GM21447 (cell line): ENCODE measurements at regions not wholly inside any gene's neighbourhood (a gene's known extent, or its start where the extent isn't known, plus 50 kb on each side); places are given as distances from the start of the nearest gene placed in this dataset.

Source experiments
- ATAC-seq: cut with Tn5 transposase; IDR thresholded peaks from one replicate; pipeline ENCODE4 v1.9.1; 2021; ENCODE audit not compliant: unreplicated experiment

DNA sequence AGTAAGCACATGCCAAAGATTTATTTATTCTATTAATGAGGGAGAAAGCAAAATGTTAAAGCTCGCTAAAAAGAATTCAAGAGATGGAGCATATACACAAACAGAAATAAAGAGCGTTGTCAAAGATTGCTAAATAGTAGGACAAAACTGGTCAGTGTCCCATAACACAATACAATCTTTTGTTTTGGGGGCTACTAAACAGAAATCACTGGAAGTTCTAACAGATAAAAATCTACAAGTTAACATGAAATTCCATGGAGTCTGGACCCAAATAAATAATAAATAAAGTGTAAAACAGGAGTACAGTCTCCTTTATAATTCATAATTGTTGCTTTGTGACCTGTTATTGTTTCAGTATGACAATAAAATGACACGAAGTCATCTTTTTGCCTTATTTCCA, 115.2 kb upstream of the CNTNAP4 start:
- no peak for ATAC-seq

DNA sequence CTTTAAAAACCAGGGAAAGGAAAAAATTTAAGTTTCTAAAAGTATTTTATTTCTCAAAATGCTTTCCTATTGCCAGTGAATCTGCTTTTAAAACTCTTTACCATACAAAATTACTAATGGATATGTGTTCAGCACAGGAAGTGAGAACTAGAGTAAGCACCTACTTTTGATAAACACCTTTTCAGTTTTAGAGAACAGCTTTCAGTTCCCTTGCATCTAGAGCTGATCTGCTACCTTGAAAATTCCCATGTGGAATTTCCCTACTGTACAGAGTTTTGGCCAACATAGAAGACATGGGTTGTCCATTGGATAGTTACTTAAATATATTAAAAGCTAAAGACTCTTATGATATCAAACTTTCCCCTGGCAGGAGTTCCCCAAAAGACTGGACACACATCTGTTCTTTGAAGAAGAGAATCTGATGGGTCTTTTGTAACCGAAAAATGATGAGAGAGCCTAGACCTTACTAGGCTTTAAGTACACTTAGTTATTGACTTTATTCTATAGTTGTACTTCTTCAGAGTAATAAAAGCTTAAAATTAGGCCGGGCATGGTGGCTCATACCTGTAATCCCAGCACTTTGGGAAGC, 112.1 kb upstream of the CNTNAP4 start:
- ATAC-seq, result no peak

DNA sequence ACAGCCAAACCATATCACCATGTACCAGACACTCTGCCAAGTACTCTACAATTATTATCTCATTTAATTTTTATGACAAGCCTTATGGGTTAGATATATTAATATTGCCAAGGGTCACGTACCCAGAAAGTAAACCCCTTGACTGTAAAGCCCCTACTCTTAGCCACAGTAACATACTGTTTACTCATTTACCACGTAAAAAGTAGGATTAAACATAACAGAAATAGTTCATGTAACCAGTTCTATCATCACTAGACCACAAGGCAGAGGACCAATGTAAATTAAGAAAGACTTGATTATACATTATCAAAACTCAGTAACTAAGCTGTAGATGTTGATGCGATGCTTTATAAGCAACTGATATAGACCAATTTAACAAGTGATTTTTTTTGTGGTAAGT, 101.5 kb upstream of the CNTNAP4 start:
- no peak for ATAC-seq

DNA sequence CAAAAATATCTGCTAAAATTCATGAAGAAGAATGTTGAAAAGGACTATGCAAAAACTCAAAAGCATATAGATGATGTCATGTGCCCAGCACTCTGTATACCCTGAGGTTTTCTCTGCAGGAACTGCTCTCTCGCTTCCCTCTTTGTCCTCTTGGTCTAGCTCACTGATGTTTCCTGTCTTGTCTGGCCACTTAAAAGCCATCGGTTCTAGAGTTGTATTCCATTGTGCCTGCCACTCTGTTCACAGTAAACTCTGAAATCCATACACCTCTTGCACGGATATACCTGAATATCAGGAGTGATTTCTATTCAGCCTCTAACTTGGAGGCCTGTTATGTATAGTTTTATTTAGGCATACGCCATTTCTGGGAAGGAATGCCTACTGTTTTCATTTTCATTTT, 101.0 kb upstream of the CNTNAP4 start:
- ATAC-seq, result no peak

DNA sequence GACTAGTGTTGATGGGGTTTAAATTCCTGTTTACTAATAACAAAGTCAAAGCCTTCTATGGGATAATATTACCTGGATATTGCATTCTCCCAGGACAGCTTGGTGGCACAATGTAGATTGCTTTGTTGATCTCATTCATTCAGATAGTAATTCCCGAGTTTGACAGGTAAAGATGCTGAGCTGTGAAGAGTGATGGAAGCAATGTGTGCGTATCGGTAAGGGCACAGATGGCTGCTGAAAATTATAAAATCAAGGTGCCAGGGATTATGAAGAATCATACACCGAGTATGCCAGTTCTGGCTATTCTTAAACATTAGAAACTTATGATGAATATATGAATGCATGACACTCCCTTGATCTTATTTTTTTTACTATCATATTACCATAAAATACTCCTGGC, 100.6 kb upstream of the CNTNAP4 start:
- ATAC-seq, result no peak

DNA sequence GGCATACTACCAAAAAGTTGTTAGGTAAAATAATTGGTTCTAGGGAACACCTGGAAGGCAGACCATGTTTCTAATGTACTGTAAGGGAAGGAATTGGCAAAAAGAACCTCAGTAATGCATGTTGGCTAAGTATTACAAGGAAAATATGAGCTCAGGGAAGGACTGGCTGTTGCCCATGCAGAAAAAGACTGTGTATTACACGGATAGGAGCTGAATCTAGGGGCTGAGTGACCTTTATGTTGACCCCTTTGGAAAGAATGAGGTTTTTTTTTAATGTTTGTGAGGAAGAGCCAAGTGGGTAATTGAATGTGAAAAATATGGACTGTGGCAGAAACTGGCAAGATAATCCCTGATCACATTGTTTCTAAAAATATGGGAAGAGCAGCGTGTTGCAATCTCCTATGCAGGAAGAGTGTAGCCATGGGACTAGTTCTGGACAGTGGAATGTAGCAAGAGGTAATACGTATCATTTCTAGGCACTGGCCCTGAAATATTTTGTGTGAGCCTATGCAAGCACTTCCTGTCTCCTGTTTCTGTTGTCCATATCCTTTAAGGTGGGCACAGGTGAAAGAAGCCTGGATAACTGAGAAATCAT, 95.1 kb upstream of the CNTNAP4 start:
- no peak for ATAC-seq

DNA sequence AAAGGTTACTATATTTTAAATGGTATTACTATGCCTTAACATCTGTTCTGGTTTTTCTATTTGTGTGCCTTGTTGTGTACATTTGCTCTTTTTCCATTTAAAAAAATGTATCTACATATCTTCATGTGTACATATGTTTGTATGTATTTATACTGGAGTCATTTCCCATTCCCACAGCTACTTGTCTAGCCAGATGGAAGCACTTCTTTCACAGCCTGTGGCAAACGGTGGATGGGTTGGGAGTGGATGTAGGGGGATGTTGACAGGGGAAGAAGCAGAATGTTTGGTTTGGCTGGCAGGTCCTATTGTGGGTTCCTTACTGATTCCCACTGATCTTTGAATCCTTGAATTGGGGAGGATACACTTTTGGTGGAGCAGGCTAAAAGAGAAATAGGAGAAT, 93.6 kb upstream of the CNTNAP4 start:
- ATAC-seq, result no peak

DNA sequence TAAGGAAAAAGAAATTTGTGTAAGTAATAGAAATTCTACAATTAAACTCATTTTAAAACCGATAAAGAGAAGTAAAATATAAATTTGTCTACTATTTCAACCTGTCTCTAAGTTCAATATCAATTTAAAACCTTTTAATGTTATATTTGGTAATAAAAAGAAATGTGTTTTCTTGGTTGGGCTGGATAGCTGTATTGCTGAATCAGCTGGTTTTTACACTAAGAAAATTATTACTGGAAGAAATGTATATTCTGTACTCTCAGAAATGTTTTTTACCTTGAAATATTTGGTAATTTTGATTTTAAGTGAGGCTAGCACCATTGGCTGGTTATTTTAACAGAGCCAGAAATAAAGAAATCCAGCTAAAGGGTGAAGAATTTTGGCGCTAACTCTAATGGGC, 87.1 kb upstream of the CNTNAP4 start:
- no peak for ATAC-seq

DNA sequence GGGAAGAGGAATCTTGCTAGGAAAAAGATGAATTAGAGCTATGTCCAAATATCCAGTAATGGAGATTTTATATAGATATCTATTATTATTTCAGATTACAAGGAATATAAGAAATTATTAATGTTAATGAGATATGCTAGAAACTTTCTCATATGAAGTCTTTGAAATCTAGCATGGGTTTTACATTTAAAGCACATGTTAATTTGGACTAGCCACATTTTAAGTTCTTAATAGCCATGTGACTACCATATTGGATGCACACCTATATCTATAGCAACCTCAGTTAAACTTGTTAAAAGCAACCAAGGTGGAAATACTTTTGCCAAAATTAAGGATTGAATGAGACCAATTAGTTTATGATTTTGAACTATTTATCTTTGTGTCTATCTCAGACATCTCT, 86.7 kb upstream of the CNTNAP4 start:
- ATAC-seq, result no peak

DNA sequence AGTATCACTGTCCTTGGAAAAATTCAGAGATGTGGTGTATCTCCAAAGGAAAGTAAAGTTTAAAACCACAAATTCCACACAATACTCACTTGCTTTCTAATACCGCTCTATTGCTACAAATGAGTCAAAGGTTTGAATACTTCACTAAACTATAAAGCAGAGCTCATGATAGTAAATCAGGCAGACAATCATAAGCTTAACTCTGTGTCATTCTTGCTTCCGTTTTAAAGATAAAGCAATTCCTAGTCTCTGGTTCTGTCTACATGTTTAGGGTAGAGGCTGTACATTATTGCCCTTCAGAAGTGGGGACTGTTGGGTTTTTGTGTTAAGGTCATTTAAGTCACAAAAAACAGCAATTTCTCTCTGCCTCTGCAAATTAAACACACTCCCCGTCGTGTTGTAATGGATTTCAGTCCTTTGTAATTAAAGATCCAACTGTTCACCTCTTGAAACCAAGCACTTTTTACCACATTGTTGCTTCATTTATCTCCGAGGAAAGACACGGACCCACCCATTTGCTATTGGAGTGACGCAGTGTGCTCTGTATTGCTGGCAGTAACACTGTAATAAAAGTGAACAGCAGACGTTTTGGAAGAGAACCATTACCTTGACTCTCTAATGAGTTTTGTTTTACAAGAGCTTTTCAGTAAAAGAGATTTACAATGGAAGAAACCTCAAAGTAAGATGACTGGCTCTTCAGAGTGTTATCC, 83.1 kb upstream of the CNTNAP4 start:
- ATAC-seq, result no peak

DNA sequence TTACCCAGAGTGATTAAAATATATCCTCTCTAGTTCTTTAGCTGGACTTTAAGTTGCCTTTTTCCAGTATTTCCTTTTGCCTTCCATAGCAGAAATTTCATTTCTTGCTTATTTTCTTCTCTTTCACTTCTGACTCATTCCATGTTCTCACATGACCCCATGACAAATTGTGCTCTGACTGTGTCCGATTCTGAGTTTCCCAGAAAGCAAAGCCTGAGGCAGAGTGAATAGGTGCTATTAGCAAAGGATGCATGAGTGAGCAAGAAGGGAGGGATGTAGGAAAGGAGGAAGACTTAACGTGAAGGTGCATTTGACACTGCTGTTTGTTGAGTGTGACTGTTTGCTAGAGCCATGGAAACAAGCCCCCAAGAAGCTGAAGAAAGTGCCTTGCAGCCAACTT, 82.6 kb upstream of the CNTNAP4 start:
- ATAC-seq, result no peak

DNA sequence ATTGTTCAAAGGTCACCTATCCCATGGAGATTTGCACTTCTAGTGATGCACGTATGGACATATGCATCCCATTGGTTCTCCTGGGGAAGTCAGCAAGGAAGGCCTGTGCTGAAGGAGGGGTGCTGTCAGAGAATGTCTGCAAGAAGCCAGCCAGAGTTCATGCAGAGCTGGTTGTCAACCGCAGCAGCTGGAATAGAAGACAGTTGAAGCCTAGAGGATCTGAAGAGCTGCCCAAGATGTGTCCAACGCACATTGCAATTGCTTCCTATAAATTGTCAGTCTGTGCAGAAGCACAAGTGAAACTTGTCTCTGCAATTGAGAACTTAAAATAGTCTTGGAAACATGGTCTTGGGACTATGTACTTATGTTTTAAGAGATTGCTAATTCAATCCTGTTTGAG, 82.1 kb upstream of the CNTNAP4 start:
- no peak for ATAC-seq

DNA sequence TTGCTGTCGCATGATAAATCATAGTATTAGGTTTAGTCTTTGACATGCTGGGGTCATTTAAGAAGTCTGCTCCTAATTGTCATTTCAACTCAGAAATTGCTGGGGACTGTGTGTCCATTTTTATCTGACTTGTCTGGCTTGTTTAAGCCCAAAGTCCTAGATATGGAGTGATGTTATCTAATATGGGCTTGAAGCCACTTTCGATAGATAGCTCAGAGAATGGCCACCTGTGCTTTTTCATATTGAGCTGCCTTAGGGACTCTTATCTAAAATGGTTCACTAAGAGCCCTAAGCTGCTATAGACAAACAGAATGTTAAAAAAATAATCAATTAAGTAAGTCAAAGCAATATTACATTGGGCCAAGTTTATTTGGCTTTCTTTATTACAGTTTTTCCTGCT, 81.6 kb upstream of the CNTNAP4 start:
- no peak for ATAC-seq

DNA sequence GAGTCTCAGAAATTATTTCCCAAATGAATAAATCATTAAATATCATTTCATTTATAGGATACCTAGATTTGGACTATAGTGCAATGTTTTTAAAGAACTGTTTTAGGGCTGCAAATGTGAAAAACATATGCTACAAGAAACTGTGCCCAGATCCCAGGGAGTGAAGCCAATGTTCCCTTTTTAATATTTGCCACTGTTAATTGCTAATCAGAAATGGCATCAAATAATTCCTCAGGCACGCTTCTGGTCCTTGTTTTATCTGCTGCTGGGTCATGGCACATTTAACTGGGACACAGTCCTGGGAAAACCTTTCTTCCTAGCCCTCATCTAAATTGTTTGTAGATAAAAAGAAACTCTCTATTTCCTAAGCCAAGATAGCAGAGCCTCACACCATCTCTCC, 79.3 kb upstream of the CNTNAP4 start:
- ATAC-seq, result no peak

DNA sequence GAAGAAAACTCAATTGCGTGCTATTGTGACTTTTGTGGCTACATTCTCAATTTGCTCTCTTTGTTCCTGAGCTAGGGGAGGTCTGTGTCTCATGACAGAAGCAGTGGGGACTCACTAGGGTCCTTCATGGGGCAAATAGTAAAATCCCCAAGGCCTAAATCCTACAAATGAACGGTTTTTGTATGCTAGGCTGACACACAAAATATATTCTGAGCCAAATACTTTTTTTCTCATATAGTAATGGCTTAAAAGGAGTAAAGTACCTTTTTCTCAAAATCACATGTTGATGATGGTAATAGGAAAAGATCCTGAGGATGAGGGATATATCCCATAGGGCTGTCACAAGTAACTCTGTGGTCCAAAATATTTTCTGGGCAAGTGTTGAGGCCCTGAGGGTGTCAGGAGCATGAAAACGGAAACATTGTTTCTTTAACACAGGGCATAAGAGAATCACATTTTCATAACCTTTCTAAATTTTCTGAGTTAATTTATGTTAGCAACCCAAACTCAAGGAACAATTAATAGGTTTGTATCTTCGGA, 77.5 kb upstream of the CNTNAP4 start:
- no peak for ATAC-seq

DNA sequence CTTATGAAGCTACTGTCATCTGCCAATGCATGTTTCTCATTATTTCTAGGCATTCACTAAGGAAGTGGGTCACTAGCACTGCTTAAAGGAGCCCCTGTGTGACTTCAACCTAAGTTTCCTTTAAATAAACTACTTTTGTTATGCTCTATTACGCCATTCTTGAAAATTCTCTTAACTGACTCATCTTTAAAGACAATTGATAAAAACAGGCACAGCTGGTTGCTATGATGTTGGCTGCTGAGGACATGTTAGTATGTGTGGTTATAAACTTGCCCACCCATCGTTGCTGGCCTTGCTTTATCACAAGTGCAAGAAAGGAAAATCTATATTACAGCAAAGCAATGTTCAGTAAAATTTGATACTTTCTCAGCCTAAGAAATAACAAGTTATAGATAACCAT, 75.8 kb upstream of the CNTNAP4 start:
- ATAC-seq, result no peak

DNA sequence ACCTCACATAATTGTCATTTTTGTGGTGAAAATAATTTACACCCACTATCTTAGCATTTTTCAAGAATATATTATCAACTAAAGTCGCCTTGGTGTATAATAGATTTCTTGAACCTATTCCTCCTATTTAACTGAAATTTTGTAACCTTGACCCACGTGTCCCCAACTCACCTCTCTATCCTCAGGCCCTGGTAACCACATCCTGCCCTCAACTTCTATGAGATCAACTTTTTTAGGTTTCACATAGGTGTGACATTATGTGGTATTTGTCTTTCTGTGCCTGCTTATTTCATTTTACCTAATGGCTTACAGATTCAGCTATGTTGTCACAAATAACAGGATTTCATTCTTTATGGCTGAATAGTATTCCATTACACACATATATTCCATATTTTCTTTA, 73.0 kb upstream of the CNTNAP4 start:
- no peak for ATAC-seq

DNA sequence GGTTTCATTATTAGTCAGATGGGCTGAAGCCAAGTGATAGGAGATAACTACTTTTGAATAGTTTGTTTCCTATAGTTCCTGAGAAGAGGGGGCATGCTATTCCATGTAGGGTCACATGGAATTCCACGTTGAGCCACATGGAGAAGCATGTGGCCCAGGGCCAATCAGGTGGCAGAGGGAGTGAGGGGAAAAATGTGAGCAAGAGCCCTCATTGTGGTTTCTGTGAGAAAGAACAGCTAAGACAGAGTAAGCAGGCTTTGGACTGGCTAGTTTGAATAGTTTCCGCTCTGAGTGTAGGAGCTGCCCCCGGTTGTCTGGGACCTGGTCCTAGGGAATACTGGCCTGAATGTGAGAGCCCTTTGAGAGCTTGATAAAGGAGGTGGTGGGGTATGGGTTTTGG, 69.9 kb upstream of the CNTNAP4 start:
- ATAC-seq, result no peak

DNA sequence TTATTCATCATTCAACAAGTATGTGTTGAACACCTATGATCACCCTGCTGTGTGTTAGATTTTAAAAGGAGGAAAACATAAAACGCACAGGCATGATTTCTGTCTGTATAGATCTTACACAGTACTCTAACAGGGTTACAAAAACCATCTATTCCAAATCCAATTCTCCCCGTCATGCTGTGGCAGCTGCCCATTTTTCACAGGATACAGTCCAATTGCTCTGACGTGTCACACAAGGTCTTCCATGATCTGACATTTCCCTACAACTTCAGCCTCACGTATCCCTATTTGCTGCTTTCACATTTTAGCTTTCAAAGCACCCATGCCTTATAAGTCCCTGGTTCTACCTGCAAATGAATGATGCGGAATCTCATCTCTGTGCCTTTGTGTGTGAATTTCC, 67.0 kb upstream of the CNTNAP4 start:
- no peak for ATAC-seq

DNA sequence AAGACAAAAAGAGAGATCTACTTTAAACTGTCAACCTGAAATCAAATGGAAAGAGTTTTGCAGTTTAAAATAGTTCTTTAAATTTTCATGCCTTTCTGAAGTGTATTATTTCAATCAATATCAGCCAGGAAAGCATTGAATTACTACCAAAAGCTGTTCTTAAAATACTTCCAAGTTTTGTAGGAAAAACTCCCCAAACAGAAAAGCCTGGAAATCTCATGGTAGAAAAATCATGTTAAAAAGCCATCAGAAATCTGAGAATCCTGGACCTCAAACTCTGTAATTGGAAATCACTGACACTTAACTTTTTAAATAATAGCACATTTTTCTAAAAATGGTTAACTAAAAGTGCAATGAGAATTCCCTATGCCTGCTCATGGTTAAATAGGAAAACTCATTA, 63.3 kb upstream of the CNTNAP4 start:
- ATAC-seq, result no peak

DNA sequence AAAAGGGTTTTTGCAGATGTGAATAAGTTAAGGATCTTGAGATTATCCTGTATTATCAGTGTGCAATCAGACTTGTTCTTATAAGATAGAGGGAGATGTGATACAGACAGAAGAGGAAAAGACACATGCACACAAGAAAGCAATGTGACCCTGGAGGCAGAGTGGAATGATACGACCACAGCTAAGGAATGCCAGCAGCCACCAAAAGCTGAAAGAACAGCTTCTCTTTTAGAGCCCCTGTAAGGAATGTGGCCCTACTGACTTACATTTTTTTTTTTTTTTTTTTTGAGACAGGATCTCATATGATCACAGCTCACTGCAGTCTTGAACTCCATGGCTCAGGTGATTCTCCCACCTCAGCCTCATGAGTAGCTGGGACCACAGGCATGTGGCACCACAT, 62.3 kb upstream of the CNTNAP4 start:
- ATAC-seq, result no peak

DNA sequence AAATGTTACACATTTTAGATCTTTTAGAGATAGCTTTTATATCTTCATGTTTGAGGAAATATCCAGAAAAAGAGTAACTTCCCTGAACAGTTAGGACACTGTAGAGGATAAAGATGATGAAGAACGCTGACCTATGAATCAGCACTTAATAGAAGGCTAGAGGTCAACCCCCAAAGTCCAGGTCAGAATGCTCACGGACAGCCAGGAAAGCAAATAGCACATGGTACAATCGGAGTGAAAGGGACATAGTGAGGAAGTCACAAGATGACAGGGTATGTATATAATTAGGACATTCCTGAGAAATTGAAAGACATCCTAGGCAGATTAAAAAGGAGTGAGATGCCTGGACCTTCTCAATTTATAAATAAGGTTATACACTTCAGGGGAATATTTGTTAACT, 55.1 kb upstream of the CNTNAP4 start:
- ATAC-seq, result no peak

DNA sequence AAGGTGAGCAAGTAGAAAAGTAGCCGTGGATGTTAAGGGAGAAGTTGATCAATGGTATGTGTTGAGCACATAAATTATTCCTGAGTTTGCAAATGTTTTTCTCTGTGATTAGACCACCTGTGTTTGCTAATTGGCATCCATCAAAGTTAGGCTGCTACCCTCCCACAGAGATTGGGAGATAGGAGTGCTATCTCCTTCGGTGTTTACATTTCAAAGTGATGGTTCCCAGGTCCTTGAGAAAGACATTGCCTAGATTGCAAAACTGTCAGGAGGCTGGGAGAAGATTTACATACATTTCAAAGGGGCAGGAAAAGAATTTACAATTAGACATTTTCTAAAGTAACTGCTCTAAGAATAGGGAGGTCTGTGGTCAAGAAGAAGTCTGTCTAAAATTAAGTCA, 54.3 kb upstream of the CNTNAP4 start:
- no peak for ATAC-seq
